ENCODE measurements at regions not wholly inside any gene's neighbourhood (a gene's known extent, or its start where the extent isn't known, plus 50 kb on each side); places are given as distances from the start of the nearest gene placed in this dataset.

DNA sequence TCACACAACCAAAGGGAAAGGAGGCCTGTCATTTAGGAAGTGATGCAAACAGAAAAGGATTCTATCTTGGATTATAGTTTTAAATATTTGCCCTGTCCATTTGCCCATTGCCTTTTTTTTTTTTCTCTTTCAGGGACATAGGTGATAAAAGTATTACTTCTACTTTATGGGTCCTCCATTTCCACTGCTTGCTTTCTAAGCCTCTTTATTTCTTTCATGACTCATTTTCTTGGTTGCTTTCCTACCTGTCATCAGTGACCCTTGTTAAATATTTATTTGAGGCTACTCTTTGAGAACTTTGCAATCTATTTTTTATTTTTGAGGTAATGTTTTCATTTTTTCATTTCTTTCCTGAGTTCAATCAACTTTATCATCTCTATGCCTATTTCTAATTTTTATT is 522.9 kb upstream of the ARRDC3 start:
- TF ChIP-seq, protein P1, sequence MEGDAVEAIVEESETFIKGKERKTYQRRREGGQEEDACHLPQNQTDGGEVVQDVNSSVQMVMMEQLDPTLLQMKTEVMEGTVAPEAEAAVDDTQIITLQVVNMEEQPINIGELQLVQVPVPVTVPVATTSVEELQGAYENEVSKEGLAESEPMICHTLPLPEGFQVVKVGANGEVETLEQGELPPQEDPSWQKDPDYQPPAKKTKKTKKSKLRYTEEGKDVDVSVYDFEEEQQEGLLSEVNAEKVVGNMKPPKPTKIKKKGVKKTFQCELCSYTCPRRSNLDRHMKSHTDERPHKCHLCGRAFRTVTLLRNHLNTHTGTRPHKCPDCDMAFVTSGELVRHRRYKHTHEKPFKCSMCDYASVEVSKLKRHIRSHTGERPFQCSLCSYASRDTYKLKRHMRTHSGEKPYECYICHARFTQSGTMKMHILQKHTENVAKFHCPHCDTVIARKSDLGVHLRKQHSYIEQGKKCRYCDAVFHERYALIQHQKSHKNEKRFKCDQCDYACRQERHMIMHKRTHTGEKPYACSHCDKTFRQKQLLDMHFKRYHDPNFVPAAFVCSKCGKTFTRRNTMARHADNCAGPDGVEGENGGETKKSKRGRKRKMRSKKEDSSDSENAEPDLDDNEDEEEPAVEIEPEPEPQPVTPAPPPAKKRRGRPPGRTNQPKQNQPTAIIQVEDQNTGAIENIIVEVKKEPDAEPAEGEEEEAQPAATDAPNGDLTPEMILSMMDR (IDR thresholded peaks at IDR 0.05): no peak
- no peak for TF ChIP-seq POLR2A (IDR thresholded peaks at IDR 0.05)
- no peak for TF ChIP-seq EP300 (IDR thresholded peaks at IDR 0.05)
